ENCODE measurements at regions not wholly inside any gene's neighbourhood (a gene's known extent, or its start where the extent isn't known, plus 50 kb on each side); places are given as distances from the start of the nearest gene placed in this dataset.

DNA sequence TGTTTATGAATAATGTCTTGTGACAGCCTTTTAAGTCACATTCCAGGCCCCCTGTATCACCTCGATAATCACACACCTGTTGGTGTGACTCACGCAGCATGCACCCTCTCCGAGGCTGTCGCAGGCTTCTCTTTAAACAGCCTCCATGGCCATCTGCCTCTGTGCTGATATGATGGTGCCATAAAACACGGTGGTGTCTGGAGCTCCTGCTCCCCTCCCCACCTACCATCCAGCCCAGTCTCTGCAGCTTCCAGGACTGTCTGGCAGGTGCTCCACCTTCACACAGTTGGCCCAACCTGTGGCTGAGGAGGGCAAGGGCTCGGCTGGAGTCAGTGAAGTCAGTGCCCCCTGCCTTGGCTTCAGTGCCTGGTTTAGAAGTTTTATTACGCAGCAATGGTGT lies 173.8 kb upstream of the RPL34 start:
- H2AFZ ChIP-seq (ENCODE audit: low read depth): no peak overlapping the region
- 10% methylated on average over 7 of the region's 7 CpGs for WGBS (ENCODE audit: low lambda C conversion rate)
- no peaks in the 10 kb centered on the region for H3K9me3 ChIP-seq
- no peaks in the 10 kb centered on the region for H3K79me2 ChIP-seq (ENCODE audit: insufficient read depth)
- H3K4me1 ChIP-seq (ENCODE audit: control insufficient read depth in 1 of 2, insufficient read depth in 2 of 2, low read depth in 1 of 2, low read length in 1 of 2): peaks cover 0 to 5% of the 10 kb centered on the region in 2 experiments; a peak in 1 of 4 replicates
- ChIA-PET CTCF (no interaction called here), POLR2A (no interaction called here)
- no peak overlapping the region for H3K27ac ChIP-seq (ENCODE audit: low read depth in 2 of 2, low read length in 1 of 2)
- no peak overlapping the region for H3K4me2 ChIP-seq
- no peaks in the 10 kb centered on the region for H3F3A ChIP-seq (replicated peaks; ENCODE audit: insufficient read depth)
- no peak overlapping the region for H3K9ac ChIP-seq
- no peaks in the 10 kb centered on the region for H3K9me2 ChIP-seq
- H3K36me3 ChIP-seq (replicated peaks in 1 of 2; ENCODE audit: control insufficient read depth in 1 of 2, insufficient read depth in 2 of 2, low read length in 1 of 2): no peaks in the 10 kb centered on the region
- H4K20me1 ChIP-seq (ENCODE audit: insufficient read depth): no peaks in the 10 kb centered on the region
- no peak for TF ChIP-seq TAF1 (IDR thresholded peaks at IDR 0.05; ENCODE audit: borderline replicate concordance, low read depth, low read length)
- no peak for TF ChIP-seq GATA2 (CRISPR knock-in tag; IDR thresholded peaks at IDR 0.05)
- TF ChIP-seq RCOR1 (IDR thresholded peaks at IDR 0.05; ENCODE audit: low read length): no peak
- no peak for TF ChIP-seq FOXM1 (IDR thresholded peaks at IDR 0.05; ENCODE audit: low read depth)
- TF ChIP-seq MEF2A (IDR thresholded peaks at IDR 0.05; ENCODE audit: borderline replicate concordance, low read depth): no peak
- TF ChIP-seq RFX5 (IDR thresholded peaks at IDR 0.05; ENCODE audit: low read length): no peak
- TF ChIP-seq FOXJ3 (CRISPR knock-in tag; IDR thresholded peaks at IDR 0.05): no peak
- no peak for TF ChIP-seq CHD2 (IDR thresholded peaks at IDR 0.05; ENCODE audit: low read length, partially characterized antibody)
- no peak for TF ChIP-seq JUND (IDR thresholded peaks at IDR 0.05)
- TF ChIP-seq TCF12 (IDR thresholded peaks at IDR 0.05): no peak
- peaks cover 37% of the 10 kb centered on the region for H3K27me3 ChIP-seq (ENCODE audit: insufficient read depth)
- no peak overlapping the region for H3K4me3 ChIP-seq (ENCODE audit: low read depth in 2 of 2, low read length in 1 of 2)
- DNase-seq: no peak

- no peak overlapping the region for H3K4me2 ChIP-seq
- ChIA-PET POLR2A (no interaction called here), CTCF (no interaction called here)
- no peaks in the 10 kb centered on the region for H3K79me2 ChIP-seq (ENCODE audit: insufficient read depth)
- peaks cover 41% of the 10 kb centered on the region for H3K27me3 ChIP-seq (ENCODE audit: insufficient read depth)
- H3K9me3 ChIP-seq: no peaks in the 10 kb centered on the region
- H4K20me1 ChIP-seq (ENCODE audit: insufficient read depth): no peaks in the 10 kb centered on the region
- TF ChIP-seq GABPA (IDR thresholded peaks at IDR 0.05; ENCODE audit: low read depth): no peak
- TF ChIP-seq FOSL2 (IDR thresholded peaks at IDR 0.05; ENCODE audit: borderline replicate concordance, low read depth): no peak
- no peak for TF ChIP-seq MXI1 (IDR thresholded peaks at IDR 0.05; ENCODE audit: low read depth, low read length)
- no peak for TF ChIP-seq USF2 (IDR thresholded peaks at IDR 0.05; ENCODE audit: borderline replicate concordance, low read depth, low read length)
- TF ChIP-seq SMC3 (IDR thresholded peaks at IDR 0.05; ENCODE audit: low read depth, low read length): no peak
- TF ChIP-seq CHD2 (IDR thresholded peaks at IDR 0.05; ENCODE audit: low read length, partially characterized antibody): no peak
- TF ChIP-seq NFIC (IDR thresholded peaks at IDR 0.05; ENCODE audit: borderline replicate concordance): no peak
- no peak for TF ChIP-seq EP300 (IDR thresholded peaks at IDR 0.05; ENCODE audit: borderline replicate concordance in 1 of 2, low read depth in 1 of 2, low read length in 1 of 2)
- TF ChIP-seq SIN3A (IDR thresholded peaks at IDR 0.05; ENCODE audit: borderline replicate concordance, low read depth, low read length): no peak
- no peak for TF ChIP-seq FOXM1 (IDR thresholded peaks at IDR 0.05; ENCODE audit: low read depth)
- TF ChIP-seq TCF12 (IDR thresholded peaks at IDR 0.05): no peak
- WGBS (ENCODE audit: low lambda C conversion rate): 14% methylated on average over 2 of the region's 2 CpGs
- no peaks in the 10 kb centered on the region for H3F3A ChIP-seq (replicated peaks; ENCODE audit: insufficient read depth)
- no peak overlapping the region for H3K4me3 ChIP-seq (ENCODE audit: low read depth in 2 of 2, low read length in 1 of 2)
- H3K36me3 ChIP-seq (replicated peaks in 1 of 2; ENCODE audit: control insufficient read depth in 1 of 2, insufficient read depth in 2 of 2, low read length in 1 of 2): no peaks in the 10 kb centered on the region
- DNase-seq: no peak
- H3K9me2 ChIP-seq: no peaks in the 10 kb centered on the region
- H3K9ac ChIP-seq: no peak overlapping the region
- no peak overlapping the region for H2AFZ ChIP-seq (ENCODE audit: low read depth)
- H3K4me1 ChIP-seq (ENCODE audit: control insufficient read depth in 1 of 2, insufficient read depth in 2 of 2, low read depth in 1 of 2, low read length in 1 of 2): peaks cover 0 to 5% of the 10 kb centered on the region in 2 experiments; a peak in 1 of 4 replicates
- H3K27ac ChIP-seq (ENCODE audit: low read depth in 2 of 2, low read length in 1 of 2): no peak overlapping the region
Measured at GRCh38 chr4:108445716-108446115, 174.7 kb upstream of the RPL34 start.
